ENCODE measurements at regions not wholly inside any gene's neighbourhood (a gene's known extent, or its start where the extent isn't known, plus 50 kb on each side); places are given as distances from the start of the nearest gene placed in this dataset.
"Not testable (repeated sequence)": the region's sequence is repeated elsewhere in the genome, so short reads cannot be mapped to it uniquely, and the experiment has no call there.

GRCh38 chr3:162718697-162719096, 1222.1 kb downstream of the OTOL1 start:
- FAIRE-seq, result no peak
- TF ChIP-seq CTCF (IDR thresholded peaks at IDR 0.05; ENCODE audit: insufficient read depth, missing control alignments), result no peak
- no peak for DNase-seq (ENCODE audit: insufficient read length, low spot score)

GRCh38 chr3:162719684-162720341, 1223.2 kb downstream of the OTOL1 start:
- TF ChIP-seq CTCF (IDR thresholded peaks at IDR 0.05; ENCODE audit: insufficient read depth, missing control alignments), result no peak
- no peak for DNase-seq (ENCODE audit: insufficient read length, low spot score)
- FAIRE-seq, result no peak

GRCh38 chr3:162721736-162722135, 1225.1 kb downstream of the OTOL1 start:
- FAIRE-seq (no peak), DNase-seq (ENCODE audit: insufficient read length, low spot score) (no peak)
- TF ChIP-seq CTCF (IDR thresholded peaks at IDR 0.05; ENCODE audit: insufficient read depth, missing control alignments), result no peak

GRCh38 chr3:162722337-162722736, 1225.7 kb downstream of the OTOL1 start:
- no peak for DNase-seq (ENCODE audit: insufficient read length, low spot score)

GRCh38 chr3:162722796-162723195, 1226.2 kb downstream of the OTOL1 start:
- not testable (repeated sequence) for FAIRE-seq

More at GRCh38 chr3:162722337-162722736, 1225.7 kb downstream of the OTOL1 start:
- FAIRE-seq, result no peak
- TF ChIP-seq CTCF (IDR thresholded peaks at IDR 0.05; ENCODE audit: insufficient read depth, missing control alignments), result no peak

GRCh38 chr3:162729686-162730085, 1233.1 kb downstream of the OTOL1 start:
- FAIRE-seq, result no peak
- DNase-seq (ENCODE audit: insufficient read length, low spot score), result no peak
- TF ChIP-seq CTCF (IDR thresholded peaks at IDR 0.05; ENCODE audit: insufficient read depth, missing control alignments), result no peak

More at GRCh38 chr3:162722796-162723195, 1226.2 kb downstream of the OTOL1 start:
- not testable (repeated sequence) for DNase-seq (ENCODE audit: insufficient read length, low spot score)

- not testable (repeated sequence) for FAIRE-seq; DNase-seq (ENCODE audit: insufficient read length, low spot score)
Measured at GRCh38 chr3:162731961-162732360, 1235.4 kb downstream of the OTOL1 start.

GRCh38 chr3:162738784-162739183, 1242.2 kb downstream of the OTOL1 start:
- no peak for FAIRE-seq
- no peak for TF ChIP-seq CTCF (IDR thresholded peaks at IDR 0.05; ENCODE audit: insufficient read depth, missing control alignments)
- no peak for DNase-seq (ENCODE audit: insufficient read length, low spot score)
